ENCODE measurements at regions not wholly inside any gene's neighbourhood (a gene's known extent, or its start where the extent isn't known, plus 50 kb on each side); places are given as distances from the start of the nearest gene placed in this dataset.

GRCh38 chr13:65188721-65189120 lies 2041.4 kb downstream of the PCDH9 start:
- no peak for TF ChIP-seq CTCF (IDR thresholded peaks at IDR 0.05; ENCODE audit: low read depth, low read length)
- no peak for DNase-seq (ENCODE audit: extremely low read depth, low read depth)

- TF ChIP-seq CTCF (IDR thresholded peaks at IDR 0.05; ENCODE audit: low read depth, low read length): no peak
- no peak for DNase-seq (ENCODE audit: extremely low read depth, low read depth)
These were observed 2062.1 kb downstream of the PCDH9 start for GRCh38 chr13:65168026-65168425.

GRCh38 chr13:65166675-65167074 lies 2063.5 kb downstream of the PCDH9 start:
- no peak for DNase-seq (ENCODE audit: extremely low read depth, low read depth)
- TF ChIP-seq CTCF (IDR thresholded peaks at IDR 0.05; ENCODE audit: low read depth, low read length): no peak

GRCh38 chr13:65159803-65160202 lies 2070.3 kb downstream of the PCDH9 start:
- no peak for DNase-seq (ENCODE audit: extremely low read depth, low read depth)
- no peak for TF ChIP-seq CTCF (IDR thresholded peaks at IDR 0.05; ENCODE audit: low read depth, low read length)

- DNase-seq (ENCODE audit: extremely low read depth, low read depth): no peak
- no peak for TF ChIP-seq CTCF (IDR thresholded peaks at IDR 0.05; ENCODE audit: low read depth, low read length)
These were observed 2074.3 kb downstream of the PCDH9 start for GRCh38 chr13:65155861-65156260.

GRCh38 chr13:65154661-65155447 lies 2075.3 kb downstream of the PCDH9 start:
- DNase-seq (ENCODE audit: extremely low read depth, low read depth): no peak
- TF ChIP-seq CTCF (IDR thresholded peaks at IDR 0.05; ENCODE audit: low read depth, low read length): no peak

GRCh38 chr13:65149687-65150086 lies 2080.4 kb downstream of the PCDH9 start:
- no peak for DNase-seq (ENCODE audit: extremely low read depth, low read depth)
- TF ChIP-seq CTCF (IDR thresholded peaks at IDR 0.05; ENCODE audit: low read depth, low read length): no peak

All from AG09319 (cell line).